ENCODE measurements at regions not wholly inside any gene's neighbourhood (a gene's known extent, or its start where the extent isn't known, plus 50 kb on each side); places are given as distances from the start of the nearest gene placed in this dataset.

GRCh38 chr2:14188446-14188845 lies 444.1 kb upstream of the LRATD1 start:
- no peak for TF ChIP-seq YY1 (IDR thresholded peaks at IDR 0.05; ENCODE audit: low read depth)
- TF ChIP-seq MAX (IDR thresholded peaks at IDR 0.05) = no peak
- no peak for TF ChIP-seq TAF1 (IDR thresholded peaks at IDR 0.05; ENCODE audit: low read depth)
- no peak for TF ChIP-seq CREB1 (IDR thresholded peaks at IDR 0.05; ENCODE audit: low read depth)
- TF ChIP-seq NFIC (IDR thresholded peaks at IDR 0.05) = no peak
- TF ChIP-seq EGR1 (IDR thresholded peaks at IDR 0.05) = no peak
- TF ChIP-seq EP300 (IDR thresholded peaks at IDR 0.05; ENCODE audit: borderline replicate concordance) = no peak
- TF ChIP-seq CEBPB (IDR thresholded peaks at IDR 0.05) = no peak
- TF ChIP-seq ZBTB7A (IDR thresholded peaks at IDR 0.05; ENCODE audit: low read depth) = no peak
- TF ChIP-seq REST (IDR thresholded peaks at IDR 0.05; ENCODE audit: low read depth) = no peak
- no peak for TF ChIP-seq USF1 (IDR thresholded peaks at IDR 0.05)

GRCh38 chr2:14189929-14190328 lies 442.6 kb upstream of the LRATD1 start:
- TF ChIP-seq NFIC (IDR thresholded peaks at IDR 0.05) (no peak), USF1 (IDR thresholded peaks at IDR 0.05) (no peak), ZBTB7A (IDR thresholded peaks at IDR 0.05; ENCODE audit: low read depth) (no peak), CREB1 (IDR thresholded peaks at IDR 0.05; ENCODE audit: low read depth) (no peak)

- TF ChIP-seq YY1 (IDR thresholded peaks at IDR 0.05; ENCODE audit: low read depth) = no peak
- TF ChIP-seq REST (IDR thresholded peaks at IDR 0.05; ENCODE audit: low read depth) = no peak
- no peak for TF ChIP-seq FOXM1 (IDR thresholded peaks at IDR 0.05; ENCODE audit: borderline replicate concordance, low read depth)
- TF ChIP-seq TCF12 (IDR thresholded peaks at IDR 0.05; ENCODE audit: low read depth) = no peak
These were observed 438.3 kb upstream of the LRATD1 start for GRCh38 chr2:14194233-14194632.

- TF ChIP-seq EGR1 (IDR thresholded peaks at IDR 0.05) (no peak), REST (IDR thresholded peaks at IDR 0.05; ENCODE audit: low read depth) (no peak), MAX (IDR thresholded peaks at IDR 0.05) (no peak), TCF12 (IDR thresholded peaks at IDR 0.05; ENCODE audit: low read depth) (no peak), FOXM1 (IDR thresholded peaks at IDR 0.05; ENCODE audit: borderline replicate concordance, low read depth) (no peak), CEBPB (IDR thresholded peaks at IDR 0.05) (no peak), USF1 (IDR thresholded peaks at IDR 0.05) (no peak), TEAD4 (IDR thresholded peaks at IDR 0.05) (no peak), YY1 (IDR thresholded peaks at IDR 0.05; ENCODE audit: low read depth) (no peak), CREB1 (IDR thresholded peaks at IDR 0.05; ENCODE audit: low read depth) (no peak), NFIC (IDR thresholded peaks at IDR 0.05) (no peak)
These were observed 435.2 kb upstream of the LRATD1 start for GRCh38 chr2:14197293-14197692.

GRCh38 chr2:14199040-14199439 lies 433.5 kb upstream of the LRATD1 start:
- TF ChIP-seq TCF12 (IDR thresholded peaks at IDR 0.05; ENCODE audit: low read depth) (no peak), TEAD4 (IDR thresholded peaks at IDR 0.05) (no peak), MAX (IDR thresholded peaks at IDR 0.05) (no peak), TAF1 (IDR thresholded peaks at IDR 0.05; ENCODE audit: low read depth) (no peak), EP300 (IDR thresholded peaks at IDR 0.05; ENCODE audit: borderline replicate concordance) (no peak)

Data from Ishikawa (cell line).